Neural cell (in vitro differentiated cells): ENCODE measurements at regions not wholly inside any gene's neighbourhood (a gene's known extent, or its start where the extent isn't known, plus 50 kb on each side); places are given as distances from the start of the nearest gene placed in this dataset.

Experiments used
- CTCF ChIP-seq: fragments of 450-650 bp; IDR thresholded peaks from 2 replicates; pipeline ENCODE4 v1.5.1; 2014; ENCODE audit warnings: antibody characterized with exemption, mild to moderate bottlenecking, moderate library complexity; ENCODE audit not compliant: poor library complexity, severe bottlenecking
- EP300 ChIP-seq: fragments of 450-650 bp; conservative IDR thresholded peaks from 2 replicates; pipeline ENCODE4 v1.6.1; 2014; ENCODE audit warnings: antibody characterized with exemption, mild to moderate bottlenecking, moderate library complexity; ENCODE audit not compliant: poor library complexity, severe bottlenecking
- EZH2 ChIP-seq: fragments of 200-600, 300-800 bp; shearing (Covaris generic), sonication (generic); IDR thresholded peaks from 2 replicates; pipeline ENCODE4 v1.6.1; 2014; ENCODE audit warnings: antibody characterized with exemption, low read length, borderline replicate concordance, mild to moderate bottlenecking; ENCODE audit not compliant: insufficient read depth, poor library complexity, severe bottlenecking
- MXI1 ChIP-seq: fragments of 450-650 bp; conservative IDR thresholded peaks from 2 replicates; pipeline ENCODE4 v1.6.1; 2014; ENCODE audit warnings: antibody characterized with exemption, mild to moderate bottlenecking; ENCODE audit not compliant: poor library complexity, severe bottlenecking
- POLR2AphosphoS5 ChIP-seq: IDR thresholded peaks from 2 replicates; pipeline ENCODE4 v1.6.1; 2012
- RAD21 ChIP-seq: fragments of 450-650 bp; conservative IDR thresholded peaks from 2 replicates; pipeline ENCODE4 v1.6.1; 2014; ENCODE audit warnings: antibody characterized with exemption, mild to moderate bottlenecking, moderate library complexity
- REST ChIP-seq: IDR thresholded peaks from 2 replicates; pipeline ENCODE4 v1.6.1; 2012; ENCODE audit warnings: borderline replicate concordance

GRCh38 chr1:68281946-68282615 is 49.8 kb upstream of the WLS start:
- no peak for TF ChIP-seq CTCF
- no peak for TF ChIP-seq REST
- no peak for TF ChIP-seq MXI1
- no peak for TF ChIP-seq EP300
- no peak for TF ChIP-seq POLR2AphosphoS5
- TF ChIP-seq RAD21, result no peak
- no peak for TF ChIP-seq EZH2
